WERI-Rb-1 (cell line): ENCODE measurements at regions not wholly inside any gene's neighbourhood (a gene's known extent, or its start where the extent isn't known, plus 50 kb on each side); places are given as distances from the start of the nearest gene placed in this dataset.

Experiments used
- DNase-seq: peaks from one replicate; pipeline ENCODE4 v3.0.0-alpha.2; 2020
- H3K27ac ChIP-seq: fragments of 250-450 bp; sonication (Bioruptor Pico); 2 replicates; pipeline ENCODE4 v1.5.1; 2020; ENCODE audit warnings: mild to moderate bottlenecking, moderate library complexity
- H3K27me3 ChIP-seq: fragments of 250-450 bp; sonication (Bioruptor Pico); 2 replicates; pipeline ENCODE4 v1.5.1; 2021; ENCODE audit warnings: mild to moderate bottlenecking, low read depth, moderate library complexity; ENCODE audit not compliant: insufficient read depth, severe bottlenecking
- H3K36me3 ChIP-seq: fragments of 250-450 bp; sonication (Bioruptor Pico); 2 replicates; pipeline ENCODE4 v1.5.1; 2020; ENCODE audit warnings: mild to moderate bottlenecking, moderate library complexity
- H3K4me3 ChIP-seq: 2 replicates; pipeline ENCODE4 v1.5.1; 2011; ENCODE audit warnings: low read depth, mild to moderate bottlenecking, control low read depth, low read length
- H3K9me3 ChIP-seq: fragments of 250-450 bp; sonication (Bioruptor Pico); 2 replicates; pipeline ENCODE4 v1.5.1; 2021; ENCODE audit warnings: mild to moderate bottlenecking, moderate library complexity; ENCODE audit not compliant: severe bottlenecking
- TF ChIP-seq, protein P1 (sequence below): IDR thresholded peaks from 2 replicates; pipeline ENCODE4 v1.5.1; 2011; ENCODE audit warnings: low read depth, mild to moderate bottlenecking, control low read depth, inconsistent platforms, low read length

DNA sequence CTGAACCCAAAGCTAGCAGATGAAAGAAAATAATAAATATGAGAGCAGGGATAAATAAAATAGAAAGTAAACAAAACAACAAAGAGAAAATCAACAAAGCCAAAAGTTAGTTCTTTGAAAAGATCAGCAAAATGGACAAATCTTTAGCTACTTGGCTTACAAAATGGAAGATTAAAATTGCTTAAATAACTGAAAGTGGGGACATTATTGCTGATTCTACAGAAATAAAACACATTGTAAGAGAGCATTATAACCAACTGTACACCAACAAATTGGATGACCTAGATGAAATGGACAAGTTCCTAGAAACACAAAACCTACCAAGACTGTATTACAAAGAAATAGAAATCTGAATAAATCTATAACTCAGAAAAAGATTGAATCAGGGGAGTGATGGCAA, 238.3 kb upstream of the C1orf87 start:
- Histone ChIP-seq H3K9me3 (no peaks in the 10 kb centered on the region), H3K4me3 (no peak overlapping the region), H3K27me3 (no peaks in the 10 kb centered on the region), H3K27ac (no peak overlapping the region), H3K36me3 (no peaks in the 10 kb centered on the region)
- TF ChIP-seq, protein P1, sequence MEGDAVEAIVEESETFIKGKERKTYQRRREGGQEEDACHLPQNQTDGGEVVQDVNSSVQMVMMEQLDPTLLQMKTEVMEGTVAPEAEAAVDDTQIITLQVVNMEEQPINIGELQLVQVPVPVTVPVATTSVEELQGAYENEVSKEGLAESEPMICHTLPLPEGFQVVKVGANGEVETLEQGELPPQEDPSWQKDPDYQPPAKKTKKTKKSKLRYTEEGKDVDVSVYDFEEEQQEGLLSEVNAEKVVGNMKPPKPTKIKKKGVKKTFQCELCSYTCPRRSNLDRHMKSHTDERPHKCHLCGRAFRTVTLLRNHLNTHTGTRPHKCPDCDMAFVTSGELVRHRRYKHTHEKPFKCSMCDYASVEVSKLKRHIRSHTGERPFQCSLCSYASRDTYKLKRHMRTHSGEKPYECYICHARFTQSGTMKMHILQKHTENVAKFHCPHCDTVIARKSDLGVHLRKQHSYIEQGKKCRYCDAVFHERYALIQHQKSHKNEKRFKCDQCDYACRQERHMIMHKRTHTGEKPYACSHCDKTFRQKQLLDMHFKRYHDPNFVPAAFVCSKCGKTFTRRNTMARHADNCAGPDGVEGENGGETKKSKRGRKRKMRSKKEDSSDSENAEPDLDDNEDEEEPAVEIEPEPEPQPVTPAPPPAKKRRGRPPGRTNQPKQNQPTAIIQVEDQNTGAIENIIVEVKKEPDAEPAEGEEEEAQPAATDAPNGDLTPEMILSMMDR = no peak
- DNase-seq = no peak

DNA sequence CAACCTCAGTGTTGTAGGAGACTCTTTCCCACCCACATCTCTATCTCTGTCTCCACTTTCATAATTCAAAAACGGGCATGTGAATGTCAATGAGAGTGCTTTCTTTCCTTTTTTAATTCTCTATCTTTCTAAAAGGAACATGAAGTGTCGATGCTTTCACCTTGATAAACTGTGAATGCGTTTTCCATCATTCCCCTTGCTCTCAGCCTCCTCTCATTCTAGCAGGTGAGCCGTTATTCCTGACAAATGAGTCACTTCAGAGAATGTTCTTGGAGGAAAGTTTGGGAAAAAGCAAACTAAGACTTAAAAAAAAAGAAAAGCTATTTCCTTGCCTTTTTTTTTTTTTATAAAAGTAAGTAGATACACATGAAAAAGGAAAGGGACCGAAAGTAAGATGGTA, 226.0 kb upstream of the C1orf87 start:
- H3K27ac ChIP-seq = no peak overlapping the region
- no peaks in the 10 kb centered on the region for H3K36me3 ChIP-seq
- TF ChIP-seq, protein P1 = no peak
- no peak for DNase-seq
- H3K27me3 ChIP-seq = no peaks in the 10 kb centered on the region
- no peak overlapping the region for H3K4me3 ChIP-seq
- no peaks in the 10 kb centered on the region for H3K9me3 ChIP-seq

DNA sequence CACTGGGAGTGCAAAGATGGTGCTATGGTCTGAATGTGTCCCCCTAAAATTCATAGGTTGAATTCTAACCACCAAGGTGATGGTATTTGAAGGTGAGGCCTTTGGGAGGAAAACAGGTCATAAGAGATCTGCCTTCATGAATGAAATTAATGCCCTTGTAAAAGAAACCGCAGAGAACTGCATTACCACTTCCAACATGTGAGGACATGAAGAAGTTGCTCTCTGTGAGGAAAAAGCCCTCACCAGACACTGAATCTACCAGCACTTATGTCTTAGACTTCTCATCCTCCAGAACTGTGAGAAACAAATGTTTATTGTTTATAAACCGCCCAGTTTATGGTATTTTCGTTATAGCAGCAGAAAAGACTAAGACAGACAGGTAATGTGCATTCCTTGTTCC, 224.7 kb upstream of the C1orf87 start:
- DNase-seq = no peak
- TF ChIP-seq, protein P1 = no peak

DNA sequence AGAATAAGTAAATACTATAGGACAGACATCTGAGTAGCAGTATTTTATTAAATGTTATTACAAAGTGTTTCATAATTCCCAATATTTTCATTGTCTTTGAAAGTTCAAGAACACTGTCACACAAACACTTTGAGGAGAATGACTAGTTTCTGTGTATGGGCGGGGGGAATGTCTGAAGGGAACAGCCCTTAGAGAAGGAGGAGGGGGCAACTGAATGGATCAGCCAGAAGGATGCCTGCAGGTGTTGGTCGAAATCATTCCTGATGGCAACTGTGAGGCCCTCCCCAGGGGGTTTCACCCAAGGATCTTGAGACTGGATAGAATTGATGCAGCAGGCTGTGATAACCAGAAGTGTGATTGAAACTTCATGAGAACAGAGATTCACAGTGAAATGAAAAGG, 223.2 kb upstream of the C1orf87 start:
- H3K36me3 ChIP-seq = no peaks in the 10 kb centered on the region
- TF ChIP-seq, protein P1 = no peak
- no peak overlapping the region for H3K4me3 ChIP-seq
- no peak for DNase-seq
- no peaks in the 10 kb centered on the region for H3K9me3 ChIP-seq
- H3K27me3 ChIP-seq = no peaks in the 10 kb centered on the region
- H3K27ac ChIP-seq = no peak overlapping the region

More for the DNA sequence above, 224.7 kb upstream of the C1orf87 start:
- H3K4me3 ChIP-seq = no peak overlapping the region
- no peak overlapping the region for H3K27ac ChIP-seq
- no peaks in the 10 kb centered on the region for H3K9me3 ChIP-seq
- no peaks in the 10 kb centered on the region for H3K27me3 ChIP-seq
- no peaks in the 10 kb centered on the region for H3K36me3 ChIP-seq

GRCh38 chr1:60292140-60292539, 218.6 kb upstream of the C1orf87 start:
- Histone ChIP-seq H3K27me3 (no peaks in the 10 kb centered on the region), H3K36me3 (no peaks in the 10 kb centered on the region), H3K27ac (no peak overlapping the region), H3K4me3 (no peak overlapping the region), H3K9me3 (no peaks in the 10 kb centered on the region)
- TF ChIP-seq, protein P1 = no peak
- DNase-seq = no peak

DNA sequence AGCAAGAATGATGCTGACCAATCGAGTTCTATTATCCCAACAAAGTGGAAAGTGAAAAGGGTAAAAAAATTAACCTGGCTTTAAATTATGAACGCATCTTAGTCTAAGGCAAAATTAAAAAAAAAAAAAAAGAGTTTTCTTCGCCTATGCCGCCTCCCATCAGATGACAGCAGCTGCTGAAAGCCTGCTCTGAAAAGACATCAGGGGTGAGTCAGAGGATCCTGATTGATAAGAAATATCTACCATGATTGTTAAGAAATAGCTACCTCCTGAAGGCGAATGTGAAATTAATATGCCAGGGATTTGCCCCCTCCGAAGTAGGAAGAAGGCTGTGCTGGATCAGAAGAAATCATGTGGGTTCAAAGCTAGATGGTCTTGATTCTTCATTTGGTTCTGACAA, 216.8 kb upstream of the C1orf87 start:
- TF ChIP-seq, protein P1 = no peak
- Histone ChIP-seq H3K36me3 (no peaks in the 10 kb centered on the region), H3K27ac (no peak overlapping the region), H3K4me3 (no peak overlapping the region), H3K9me3 (no peaks in the 10 kb centered on the region), H3K27me3 (no peaks in the 10 kb centered on the region)
- DNase-seq = no peak
